Skeletal muscle tissue (tissue), 3 donors: ENCODE measurements at regions not wholly inside any gene's neighbourhood (a gene's known extent, or its start where the extent isn't known, plus 50 kb on each side); places are given as distances from the start of the nearest gene placed in this dataset.

Source experiments
- H3K27ac ChIP-seq: one replicate; pipeline ENCODE4 v1.7.0; 2013; ENCODE audit warnings: mild to moderate bottlenecking, low read depth, low read length, inconsistent platforms
- H3K27me3 ChIP-seq, 3 donors: one replicate each; pipeline ENCODE4 v1.7.0; 2013; ENCODE audit warnings: low read length in 3 of 3; ENCODE audit not compliant: control insufficient read depth in 3 of 3, insufficient read depth in 3 of 3
- H3K36me3 ChIP-seq, 3 donors: one replicate each; pipeline ENCODE4 v1.7.0; 2013; ENCODE audit warnings: low read length in 3 of 3; ENCODE audit not compliant: control insufficient read depth in 3 of 3, insufficient read depth in 3 of 3
- H3K4me1 ChIP-seq, 3 donors: one replicate each; pipeline ENCODE4 v1.7.0; 2013; ENCODE audit warnings: low read length in 3 of 3, mild to moderate bottlenecking in 3 of 3; ENCODE audit not compliant: control insufficient read depth in 3 of 3, insufficient read depth in 3 of 3
- H3K4me3 ChIP-seq, 3 donors: one replicate each; pipeline ENCODE4 v1.7.0; 2013; ENCODE audit warnings: low read length in 3 of 3
- H3K9ac ChIP-seq, 3 donors: one replicate each; pipeline ENCODE4 v1.7.0; 2013; ENCODE audit warnings: low read length in 3 of 3, mild to moderate bottlenecking in 3 of 3, moderate library complexity in 2 of 3, low read depth in 1 of 3
- H3K9me3 ChIP-seq, 3 donors: one replicate each; pipeline ENCODE4 v1.7.0; 2013; ENCODE audit warnings: low read length in 3 of 3; ENCODE audit not compliant: control insufficient read depth in 3 of 3
- donor health status: Osteomylitis.

- H3K4me1 ChIP-seq, result no peaks in the 10 kb centered on the region
- no peak overlapping the region for H3K4me3 ChIP-seq
- no peak overlapping the region for H3K27ac ChIP-seq
- no peaks in the 10 kb centered on the region for H3K36me3 ChIP-seq
- H3K27me3 ChIP-seq, result no peaks in the 10 kb centered on the region
- H3K9ac ChIP-seq, result no peak overlapping the region
- no peaks in the 10 kb centered on the region for H3K9me3 ChIP-seq
Measured at GRCh38 chr11:39221550-39222138, 2237.8 kb downstream of the LRRC4C start.

DNA sequence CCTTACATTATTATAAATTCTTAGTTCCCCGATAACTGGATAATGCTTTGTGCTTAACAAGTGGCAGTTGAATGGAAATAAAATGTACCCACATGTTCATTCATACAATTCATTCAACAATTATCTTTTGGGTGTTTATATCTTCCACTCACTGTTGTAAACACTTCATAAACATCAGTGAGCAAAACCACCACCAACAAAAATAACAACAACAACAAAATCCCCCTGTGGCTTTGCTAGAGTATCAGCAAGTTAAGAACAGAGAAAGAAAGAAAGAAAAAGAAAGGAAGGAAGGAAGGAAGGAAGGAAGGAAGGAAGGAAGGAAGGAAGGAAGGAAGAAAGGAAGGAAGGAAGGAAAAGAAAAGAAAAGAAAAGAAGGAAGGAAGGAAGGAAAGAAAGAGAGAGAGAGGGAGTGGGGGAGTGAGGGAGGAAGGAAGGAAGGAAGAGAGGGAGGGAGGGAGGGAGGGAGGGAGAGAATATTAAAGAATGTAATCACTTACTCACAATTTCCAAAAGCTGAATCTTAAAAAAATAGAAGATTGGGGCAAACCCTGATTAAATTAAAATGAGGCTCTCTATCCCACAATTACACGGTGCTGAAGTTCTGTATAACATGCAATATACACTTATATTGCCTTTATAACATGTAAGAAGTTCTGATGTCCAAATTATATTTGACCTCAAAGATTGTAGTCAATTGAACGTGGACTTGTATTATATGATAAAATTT lies 2238.8 kb downstream of the LRRC4C start:
- no peak overlapping the region for H3K9ac ChIP-seq
- no peak overlapping the region for H3K27ac ChIP-seq
- H3K4me1 ChIP-seq, result no peaks in the 10 kb centered on the region
- H3K27me3 ChIP-seq, result no peaks in the 10 kb centered on the region
- no peaks in the 10 kb centered on the region for H3K9me3 ChIP-seq
- H3K36me3 ChIP-seq, result no peaks in the 10 kb centered on the region
- H3K4me3 ChIP-seq, result no peak overlapping the region

- no peaks in the 10 kb centered on the region for H3K36me3 ChIP-seq
- no peak overlapping the region for H3K4me3 ChIP-seq
- H3K9ac ChIP-seq, result no peak overlapping the region
- no peak overlapping the region for H3K27ac ChIP-seq
- no peaks in the 10 kb centered on the region for H3K9me3 ChIP-seq
- no peaks in the 10 kb centered on the region for H3K27me3 ChIP-seq
- H3K4me1 ChIP-seq, result no peaks in the 10 kb centered on the region
Measured at GRCh38 chr11:39220069-39220468, 2239.4 kb downstream of the LRRC4C start.

DNA sequence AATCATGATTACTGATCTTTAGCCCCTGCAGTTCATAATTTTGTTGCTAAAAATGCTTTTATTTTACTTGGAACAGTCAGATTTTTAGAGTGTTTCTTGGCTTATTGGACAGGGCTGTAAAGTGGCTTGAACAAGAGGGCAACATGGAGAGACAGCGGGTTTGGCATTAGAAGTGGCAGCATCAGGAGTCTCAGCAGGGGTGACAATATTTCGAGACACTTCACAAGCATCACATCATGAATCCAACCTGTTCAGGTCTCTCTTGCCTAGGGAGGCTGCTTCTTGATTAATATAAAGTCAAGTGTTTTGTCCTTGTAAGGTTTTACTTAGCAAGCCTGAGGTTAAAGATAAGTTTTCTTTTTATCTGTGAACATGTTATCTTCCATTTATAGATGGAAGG lies 2249.5 kb downstream of the LRRC4C start:
- Histone ChIP-seq H3K36me3 (no peaks in the 10 kb centered on the region), H3K27ac (no peak overlapping the region), H3K4me1 (no peaks in the 10 kb centered on the region), H3K27me3 (no peaks in the 10 kb centered on the region), H3K9ac (no peak overlapping the region), H3K4me3 (no peak overlapping the region), H3K9me3 (no peaks in the 10 kb centered on the region)

DNA sequence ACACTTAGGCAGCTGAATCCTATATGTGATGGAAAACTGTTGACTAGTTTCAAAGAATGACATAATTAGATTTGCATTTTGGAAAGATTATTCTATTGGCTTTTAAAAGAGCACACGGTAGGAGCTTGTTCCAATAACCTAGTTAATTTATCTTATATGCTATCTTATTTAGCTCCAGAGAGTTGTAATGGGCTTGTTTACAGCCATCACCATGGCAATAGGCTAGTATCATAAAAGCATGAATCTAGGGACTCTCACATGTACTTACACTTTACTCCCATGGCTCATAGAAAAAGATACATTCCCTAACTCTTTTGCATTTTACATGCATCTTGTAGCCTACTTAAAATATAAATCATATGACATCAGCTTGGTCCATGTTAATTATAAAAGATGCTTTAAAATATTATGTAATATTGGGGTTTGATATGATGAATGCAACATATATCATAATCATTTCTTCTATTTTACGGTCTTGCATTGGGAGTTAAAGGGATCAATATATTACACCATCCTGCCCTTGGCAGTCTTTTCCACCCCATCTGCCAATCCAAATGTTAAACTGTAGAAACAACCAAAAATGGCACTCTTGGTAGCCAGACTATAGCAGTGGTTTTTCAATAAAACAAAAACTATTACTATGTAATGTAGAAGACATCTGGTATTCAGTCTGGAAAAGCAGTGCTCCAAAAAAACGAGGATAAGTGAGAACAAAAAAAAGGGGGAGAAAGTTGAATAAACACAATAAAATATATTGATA lies 2254.0 kb downstream of the LRRC4C start:
- no peaks in the 10 kb centered on the region for H3K27me3 ChIP-seq
- H3K36me3 ChIP-seq, result no peaks in the 10 kb centered on the region
- no peak overlapping the region for H3K4me3 ChIP-seq
- H3K9ac ChIP-seq, result no peak overlapping the region
- no peaks in the 10 kb centered on the region for H3K9me3 ChIP-seq
- no peaks in the 10 kb centered on the region for H3K4me1 ChIP-seq
- H3K27ac ChIP-seq, result no peak overlapping the region

DNA sequence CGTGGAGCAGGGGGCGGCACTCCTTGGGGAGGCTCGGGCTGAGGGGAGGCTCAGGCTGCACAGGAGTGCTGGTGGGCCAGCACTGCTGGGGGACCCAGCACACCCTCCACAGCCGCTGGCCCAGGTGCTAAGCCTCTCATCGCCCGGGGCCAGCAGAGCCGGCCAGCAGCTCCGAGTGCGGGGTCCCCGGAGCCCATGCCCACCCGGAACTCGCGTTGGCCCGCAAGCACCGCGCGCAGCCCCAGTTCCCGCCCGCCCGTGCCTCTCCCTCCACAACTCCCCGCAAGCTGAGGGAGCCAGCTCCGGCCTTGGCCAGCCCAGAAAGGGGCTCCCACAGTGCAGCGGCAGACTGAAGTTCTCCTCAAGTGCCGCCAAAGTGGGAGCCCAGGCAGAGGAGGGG lies 2266.8 kb downstream of the LRRC4C start:
- H3K9ac ChIP-seq, result no peak overlapping the region
- H3K27me3 ChIP-seq, result no peaks in the 10 kb centered on the region
- no peak overlapping the region for H3K4me3 ChIP-seq
- no peaks in the 10 kb centered on the region for H3K36me3 ChIP-seq
- H3K27ac ChIP-seq, result no peak overlapping the region
- no peaks in the 10 kb centered on the region for H3K4me1 ChIP-seq
- H3K9me3 ChIP-seq, result peaks cover 0 to 3% (median 0%) of the 10 kb centered on the region in 3 donors

GRCh38 chr11:39190751-39191150 lies 2268.7 kb downstream of the LRRC4C start:
- H3K27me3 ChIP-seq, result no peaks in the 10 kb centered on the region
- H3K9me3 ChIP-seq, result peaks cover 0 to 3% (median 0%) of the 10 kb centered on the region in 3 donors
- no peaks in the 10 kb centered on the region for H3K4me1 ChIP-seq
- H3K9ac ChIP-seq, result no peak overlapping the region
- no peaks in the 10 kb centered on the region for H3K36me3 ChIP-seq
- H3K4me3 ChIP-seq, result no peak overlapping the region
- no peak overlapping the region for H3K27ac ChIP-seq

- H3K27me3 ChIP-seq, result no peaks in the 10 kb centered on the region
- no peak overlapping the region for H3K9ac ChIP-seq
- H3K9me3 ChIP-seq, result no peaks in the 10 kb centered on the region
- no peak overlapping the region for H3K4me3 ChIP-seq
- H3K27ac ChIP-seq, result no peak overlapping the region
- H3K4me1 ChIP-seq, result no peaks in the 10 kb centered on the region
- H3K36me3 ChIP-seq, result no peaks in the 10 kb centered on the region
Measured at GRCh38 chr11:39177678-39178077, 2281.8 kb downstream of the LRRC4C start.

- Histone ChIP-seq H3K4me3 (no peak overlapping the region), H3K4me1 (no peaks in the 10 kb centered on the region), H3K27ac (no peak overlapping the region), H3K9me3 (no peaks in the 10 kb centered on the region), H3K36me3 (no peaks in the 10 kb centered on the region), H3K27me3 (no peaks in the 10 kb centered on the region), H3K9ac (no peak overlapping the region)
Measured at GRCh38 chr11:39174965-39175364, 2284.5 kb downstream of the LRRC4C start.

DNA sequence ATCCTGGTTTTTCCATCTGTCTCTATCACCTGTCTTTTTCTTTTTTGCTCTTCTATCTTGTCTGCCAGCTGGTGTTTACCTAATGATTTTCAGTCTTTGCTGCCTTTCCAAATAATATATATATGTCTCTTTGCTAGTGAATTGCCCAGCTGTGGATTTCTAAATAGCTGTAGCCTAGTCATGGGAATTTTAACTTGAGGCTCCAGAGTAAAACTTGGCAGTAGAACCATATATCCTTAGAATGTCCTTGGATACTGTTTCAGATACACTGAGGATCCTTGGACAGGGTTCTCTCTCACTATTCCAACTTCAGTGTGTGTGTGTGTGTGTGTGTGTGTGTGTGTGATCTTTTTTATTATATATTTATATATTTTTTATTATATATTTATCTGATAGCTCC lies 2285.3 kb downstream of the LRRC4C start:
- no peak overlapping the region for H3K9ac ChIP-seq
- H3K4me3 ChIP-seq, result no peak overlapping the region
- H3K27me3 ChIP-seq, result no peaks in the 10 kb centered on the region
- H3K9me3 ChIP-seq, result no peaks in the 10 kb centered on the region
- H3K36me3 ChIP-seq, result no peaks in the 10 kb centered on the region
- no peak overlapping the region for H3K27ac ChIP-seq
- H3K4me1 ChIP-seq, result no peaks in the 10 kb centered on the region
